B cell (primary cell): ENCODE measurements at regions not wholly inside any gene's neighbourhood (a gene's known extent, or its start where the extent isn't known, plus 50 kb on each side); places are given as distances from the start of the nearest gene placed in this dataset.

ENCODE experiments used
- ATAC-seq: fragments of 200-7000 bp; cut with Tn5 transposase; one replicate; pipeline ENCODE4 v1.10.0; 2021; ENCODE audit warnings: low read depth, mild to moderate bottlenecking, moderate number of reproducible peaks, moderate library complexity
- CTCF ChIA-PET: fragments of 350-600 bp; sonication (Branson Sonifier 250); formaldehyde crosslinking; loops from one replicate; lab custom pipeline; 2021; ENCODE audit warnings: antibody characterized with exemption, inconsistent platforms; lab: Charles Lee
- POLR2A ChIA-PET: fragments of 350-600 bp; sonication (Branson Sonifier 250); formaldehyde crosslinking; loops from one replicate; lab custom pipeline; 2021; ENCODE audit warnings: antibody characterized with exemption; lab: Charles Lee
- DNase-seq: peaks from one replicate; pipeline ENCODE4 v3.0.0; 2013
- H2AFZ ChIP-seq: 2 replicates; pipeline ENCODE4 v1.6.1; 2012; ENCODE audit warnings: mild to moderate bottlenecking, low read depth, low read length; ENCODE audit not compliant: insufficient read depth, poor library complexity, severe bottlenecking
- H3K27ac ChIP-seq, 2 donors: 1 replicate in 1 of 2; 2 replicates in 1 of 2; pipeline ENCODE4 v1.5.1; 2012 to 2013; ENCODE audit warnings: low read length in 2 of 2, mild to moderate bottlenecking in 2 of 2, moderate library complexity in 1 of 2
- H3K27me3 ChIP-seq, 4 experiments: fragments of 200-600 bp in 1 of 4; sonication (generic) in 1 of 4; replicated peaks in 1 of 4; 1 replicate in 2 of 4; 2 replicates in 2 of 4; pipeline versions ENCODE4 v1.6.1 to v1.7.0; 2013 to 2016; ENCODE audit warnings: low read length in 3 of 4, mild to moderate bottlenecking in 2 of 4, mixed read lengths in 1 of 4, moderate library complexity in 1 of 4; ENCODE audit not compliant: insufficient read depth in 4 of 4, control insufficient read depth in 3 of 4; ENCODE audit errors: control extremely low read depth in 1 of 4
- H3K36me3 ChIP-seq, 2 experiments: replicated peaks in 1 of 2; 1 replicate in 1 of 2; 2 replicates in 1 of 2; pipeline versions ENCODE4 v1.6.1 to v1.7.1; 2013; ENCODE audit warnings: low read length in 1 of 2; ENCODE audit not compliant: insufficient read depth in 2 of 2, control insufficient read depth in 1 of 2; ENCODE audit errors: control extremely low read depth in 1 of 2, extremely low read depth in 1 of 2
- H3K4me1 ChIP-seq, 2 donors: fragments of 200-600 bp in 1 of 2; sonication (generic) in 1 of 2; 1 replicate in 1 of 2; 2 replicates in 1 of 2; pipeline versions ENCODE4 v1.5.1 to v1.6.1; 2013 to 2017; ENCODE audit warnings: low read length in 2 of 2; ENCODE audit not compliant: control insufficient read depth in 2 of 2, insufficient read depth in 2 of 2
- H3K4me2 ChIP-seq: replicated peaks from 2 replicates; pipeline ENCODE3; 2012; ENCODE audit warnings: mild to moderate bottlenecking, low read depth, low read length; ENCODE audit not compliant: poor library complexity, severe bottlenecking
- H3K4me3 ChIP-seq, 5 experiments: fragments of 200-600 bp in 1 of 5; sonication (generic) in 1 of 5; 1 replicate in 3 of 5; 2 replicates in 2 of 5; pipeline versions ENCODE4 v1.5.1 to v1.7.0; 2011 to 2016; ENCODE audit warnings: low read length in 4 of 5, mild to moderate bottlenecking in 4 of 5, low read depth in 2 of 5, control low read depth in 1 of 5, moderate library complexity in 1 of 5; ENCODE audit not compliant: insufficient read depth in 1 of 5; ENCODE audit errors: control extremely low read depth in 1 of 5, extremely low read depth in 1 of 5
- H3K79me2 ChIP-seq: fragments of 200-600 bp; sonication (generic); one replicate; pipeline ENCODE4 v1.6.0; 2016; ENCODE audit warnings: low read length; ENCODE audit not compliant: control insufficient read depth, insufficient read depth
- H3K9ac ChIP-seq: fragments of 200-600 bp; sonication (generic); 2 replicates; pipeline ENCODE4 v1.6.1; 2017; ENCODE audit warnings: mild to moderate bottlenecking, low read length, moderate library complexity
- H3K9me3 ChIP-seq, 3 donors: one replicate each; pipeline versions ENCODE4 v1.6.1 to v1.7.1; 2013; ENCODE audit warnings: low read length in 2 of 3; ENCODE audit not compliant: control insufficient read depth in 2 of 3, insufficient read depth in 1 of 3; ENCODE audit errors: control extremely low read depth in 1 of 3
- H4K20me1 ChIP-seq: 2 replicates; pipeline ENCODE4 v1.6.0; 2012; ENCODE audit warnings: mild to moderate bottlenecking, low read length; ENCODE audit not compliant: insufficient read depth, control insufficient read depth, poor library complexity, severe bottlenecking
- H3K27ac Mint-ChIP-seq: one replicate; pipeline ENCODE4 v1.8.0; 2021; ENCODE audit warnings: mixed read lengths
- H3K27me3 Mint-ChIP-seq: one replicate; pipeline ENCODE4 v1.8.0; 2021; ENCODE audit warnings: mixed read lengths
- H3K4me1 Mint-ChIP-seq: one replicate; pipeline ENCODE4 v1.8.0; 2021; ENCODE audit warnings: mixed read lengths
- H3K4me3 Mint-ChIP-seq: one replicate; pipeline ENCODE4 v1.8.0; 2021; ENCODE audit warnings: mixed read lengths
- H3K9me3 Mint-ChIP-seq: one replicate; pipeline ENCODE4 v1.8.0; 2022; ENCODE audit warnings: mixed read lengths; ENCODE audit not compliant: insufficient read depth
- CTCF ChIP-seq: fragments of 200-600 bp; IDR thresholded peaks from one replicate; pipeline ENCODE4 v1.8.0; 2022; ENCODE audit warnings: antibody characterized with exemption, mild to moderate bottlenecking
- EZH2 ChIP-seq: IDR thresholded peaks from 2 replicates; pipeline ENCODE4 v1.6.1; 2012; ENCODE audit warnings: borderline replicate concordance, low read depth, mild to moderate bottlenecking, moderate library complexity, low read length; ENCODE audit not compliant: insufficient read depth, poor library complexity, severe bottlenecking
- WGBS: methylation state at CpG from one replicate; pipeline ENCODE4 v1.1.5; 2013; ENCODE audit warnings: missing lambda C conversion rate; ENCODE audit not compliant: insufficient coverage; 5-methylcytosine and 5-hydroxymethylcytosine counted together
- intact Hi-C: fragments of 100-400 bp; cut with micrococcal nuclease; formaldehyde crosslinking; loops from one replicate; pipeline ENCODE4 v1.10.0; 2022

- no peak for TF ChIP-seq EZH2
- H3K9me3 Mint-ChIP-seq = no peaks in the 10 kb centered on the region
- Histone ChIP-seq H3K4me1 (no peaks in the 10 kb centered on the region), H3K79me2 (no peaks in the 10 kb centered on the region), H4K20me1 (no peaks in the 10 kb centered on the region), H3K4me2 (no peak overlapping the region), H3K9me3 (no peaks in the 10 kb centered on the region), H3K36me3 (no peaks in the 10 kb centered on the region), H3K4me3 (no peak overlapping the region), H3K27ac (no peak overlapping the region), H3K27me3 (peaks cover 0 to 8% (median 4%) of the 10 kb centered on the region in 4 experiments), H3K9ac (no peak overlapping the region), H2AFZ (no peak overlapping the region)
- DNase-seq = no peak
- 91% methylated on average over 4 of the region's 4 CpGs for WGBS
- H3K4me1 Mint-ChIP-seq = no peaks in the 10 kb centered on the region
- ChIA-PET CTCF (no interaction called here), POLR2A (no interaction called here)
- ATAC-seq = no peak
- peaks cover 33% of the 10 kb centered on the region for H3K27me3 Mint-ChIP-seq
- no peak overlapping the region for H3K4me3 Mint-ChIP-seq
- H3K27ac Mint-ChIP-seq = no peak overlapping the region
- intact Hi-C loops = no loop called here
Observed at GRCh38 chr7:134370135-134370534, 53.4 kb upstream of the SLC35B4 start.

GRCh38 chr7:134368851-134369544 is 52.3 kb upstream of the SLC35B4 start:
- intact Hi-C loops = no loop called here
- Histone ChIP-seq H3K4me3 (no peak overlapping the region), H3K9ac (no peak overlapping the region), H3K4me1 (no peaks in the 10 kb centered on the region), H3K36me3 (no peaks in the 10 kb centered on the region), H2AFZ (no peak overlapping the region), H3K79me2 (no peaks in the 10 kb centered on the region), H3K4me2 (no peak overlapping the region), H4K20me1 (no peaks in the 10 kb centered on the region), H3K9me3 (no peaks in the 10 kb centered on the region), H3K27me3 (peaks cover 0 to 8% (median 2%) of the 10 kb centered on the region in 4 experiments), H3K27ac (no peak overlapping the region)
- WGBS = 53% methylated on average over 2 of the region's 2 CpGs
- no peak for ATAC-seq
- CTCF ChIA-PET = no interaction called here
- POLR2A ChIA-PET = no interaction called here
- H3K9me3 Mint-ChIP-seq = no peaks in the 10 kb centered on the region
- H3K4me3 Mint-ChIP-seq = no peak overlapping the region
- H3K27ac Mint-ChIP-seq = no peak overlapping the region
- peaks cover 34% of the 10 kb centered on the region for H3K27me3 Mint-ChIP-seq
- DNase-seq = no peak
- no peaks in the 10 kb centered on the region for H3K4me1 Mint-ChIP-seq
- TF ChIP-seq CTCF (no peak), EZH2 (no peak)
